ENCODE measurements at regions not wholly inside any gene's neighbourhood (a gene's known extent, or its start where the extent isn't known, plus 50 kb on each side); places are given as distances from the start of the nearest gene placed in this dataset.

- no peak overlapping the region for H2AFZ ChIP-seq
- H3K36me3 ChIP-seq (ENCODE audit: low read depth): no peaks in the 10 kb centered on the region
- in situ Hi-C loops (cut with MboI): no loop called here
- H3K27me3 ChIP-seq (replicated peaks; ENCODE audit: insufficient read depth): no peaks in the 10 kb centered on the region
- no peaks in the 10 kb centered on the region for H3F3A ChIP-seq (ENCODE audit: insufficient read depth)
- no peak overlapping the region for H3K9ac ChIP-seq
- TF ChIP-seq EZH2phosphoT487 (IDR thresholded peaks at IDR 0.05; ENCODE audit: insufficient read depth, low read depth) (no peak), EZH2 (IDR thresholded peaks at IDR 0.05; ENCODE audit: insufficient read depth, poor library complexity, severe bottlenecking) (no peak)
- H3K4me3 ChIP-seq: no peak overlapping the region
- no peaks in the 10 kb centered on the region for H3K4me1 ChIP-seq (ENCODE audit: insufficient read depth)
- no peak for DNase-seq
- no peaks in the 10 kb centered on the region for H3K9me2 ChIP-seq (ENCODE audit: insufficient read depth)
- no peaks in the 10 kb centered on the region for H4K20me1 ChIP-seq (ENCODE audit: insufficient read depth)
- no peak overlapping the region for H3K27ac ChIP-seq
- H3K9me3 ChIP-seq (ENCODE audit: low read depth): no peaks in the 10 kb centered on the region
- no peak overlapping the region for H3K4me2 ChIP-seq (ENCODE audit: unreplicated experiment)
- H3K79me2 ChIP-seq (ENCODE audit: insufficient read depth): no peaks in the 10 kb centered on the region
Observed at GRCh38 chr4:164319688-164320087, 434.2 kb upstream of the SMIM31 start.

DNA sequence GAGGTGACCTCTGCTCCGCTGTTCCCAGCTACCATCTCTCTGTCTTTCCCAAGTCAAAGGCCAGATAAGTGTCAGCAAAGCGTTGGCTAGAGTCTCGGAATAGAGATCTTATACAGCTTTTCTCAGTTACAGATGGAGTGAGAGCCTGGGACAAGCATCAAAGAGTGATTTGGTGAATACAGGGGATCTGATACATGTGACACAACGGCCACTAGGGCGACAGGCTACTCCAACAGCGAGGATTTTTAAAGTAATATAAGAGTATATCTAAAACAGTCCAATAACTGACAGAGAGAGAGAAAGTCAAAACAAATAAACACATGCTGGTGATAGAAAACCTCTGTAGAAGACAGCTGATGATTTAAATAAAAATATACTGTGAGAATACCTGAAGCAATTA is 433.1 kb upstream of the SMIM31 start:
- Histone ChIP-seq H3K27me3 (replicated peaks; ENCODE audit: insufficient read depth) (no peaks in the 10 kb centered on the region), H3K4me1 (ENCODE audit: insufficient read depth) (no peaks in the 10 kb centered on the region), H3K4me2 (ENCODE audit: unreplicated experiment) (no peak overlapping the region), H2AFZ (no peak overlapping the region), H3K36me3 (ENCODE audit: low read depth) (no peaks in the 10 kb centered on the region), H3K9me3 (ENCODE audit: low read depth) (no peaks in the 10 kb centered on the region), H3K79me2 (ENCODE audit: insufficient read depth) (no peaks in the 10 kb centered on the region), H3K4me3 (no peak overlapping the region), H3K9ac (no peak overlapping the region), H4K20me1 (ENCODE audit: insufficient read depth) (no peaks in the 10 kb centered on the region), H3K27ac (no peak overlapping the region), H3F3A (ENCODE audit: insufficient read depth) (no peaks in the 10 kb centered on the region), H3K9me2 (ENCODE audit: insufficient read depth) (no peaks in the 10 kb centered on the region)
- in situ Hi-C loops (cut with MboI): no loop called here
- TF ChIP-seq EZH2 (IDR thresholded peaks at IDR 0.05; ENCODE audit: insufficient read depth, poor library complexity, severe bottlenecking): no peak
- no peak for TF ChIP-seq EZH2phosphoT487 (IDR thresholded peaks at IDR 0.05; ENCODE audit: insufficient read depth, low read depth)
- DNase-seq: no peak
- WGBS, 2 experiments (ENCODE audit: low coverage in 1 of 2, low lambda C conversion rate in 2 of 2, missing lambda C conversion rate in 2 of 2): 13 to 19% methylated on average over 6 of the region's 6 CpGs

GRCh38 chr4:164326056-164326455 is 427.9 kb upstream of the SMIM31 start:
- no peak overlapping the region for H3K4me2 ChIP-seq (ENCODE audit: unreplicated experiment)
- H3K27me3 ChIP-seq (replicated peaks; ENCODE audit: insufficient read depth): no peaks in the 10 kb centered on the region
- no peaks in the 10 kb centered on the region for H3F3A ChIP-seq (ENCODE audit: insufficient read depth)
- no peaks in the 10 kb centered on the region for H4K20me1 ChIP-seq (ENCODE audit: insufficient read depth)
- in situ Hi-C loops (cut with MboI): no loop called here
- TF ChIP-seq EZH2 (IDR thresholded peaks at IDR 0.05; ENCODE audit: insufficient read depth, poor library complexity, severe bottlenecking) (no peak), EZH2phosphoT487 (IDR thresholded peaks at IDR 0.05; ENCODE audit: insufficient read depth, low read depth) (no peak)
- no peak for DNase-seq
- H3K9ac ChIP-seq: no peak overlapping the region
- 50 to 53% methylated on average over 1 of the region's 1 CpG for WGBS, 2 experiments (ENCODE audit: low coverage in 1 of 2, low lambda C conversion rate in 2 of 2, missing lambda C conversion rate in 2 of 2)
- H3K4me3 ChIP-seq: no peak overlapping the region
- no peaks in the 10 kb centered on the region for H3K79me2 ChIP-seq (ENCODE audit: insufficient read depth)
- no peaks in the 10 kb centered on the region for H3K9me2 ChIP-seq (ENCODE audit: insufficient read depth)
- no peak overlapping the region for H3K27ac ChIP-seq
- no peak overlapping the region for H2AFZ ChIP-seq
- no peaks in the 10 kb centered on the region for H3K9me3 ChIP-seq (ENCODE audit: low read depth)
- no peaks in the 10 kb centered on the region for H3K36me3 ChIP-seq (ENCODE audit: low read depth)
- no peaks in the 10 kb centered on the region for H3K4me1 ChIP-seq (ENCODE audit: insufficient read depth)

GRCh38 chr4:164337219-164337944 is 416.5 kb upstream of the SMIM31 start:
- Histone ChIP-seq H3K27me3 (replicated peaks; ENCODE audit: insufficient read depth) (no peaks in the 10 kb centered on the region), H3K9me2 (ENCODE audit: insufficient read depth) (no peaks in the 10 kb centered on the region), H3K4me2 (ENCODE audit: unreplicated experiment) (no peak overlapping the region), H3F3A (ENCODE audit: insufficient read depth) (no peaks in the 10 kb centered on the region), H3K9me3 (ENCODE audit: low read depth) (no peaks in the 10 kb centered on the region), H3K36me3 (ENCODE audit: low read depth) (no peaks in the 10 kb centered on the region), H3K79me2 (ENCODE audit: insufficient read depth) (no peaks in the 10 kb centered on the region), H3K4me3 (no peak overlapping the region), H3K9ac (no peak overlapping the region), H2AFZ (no peak overlapping the region), H3K4me1 (ENCODE audit: insufficient read depth) (no peaks in the 10 kb centered on the region), H4K20me1 (ENCODE audit: insufficient read depth) (no peaks in the 10 kb centered on the region), H3K27ac (no peak overlapping the region)
- DNase-seq: no peak
- in situ Hi-C loops (cut with MboI): no loop called here
- TF ChIP-seq EZH2phosphoT487 (IDR thresholded peaks at IDR 0.05; ENCODE audit: insufficient read depth, low read depth) (no peak), EZH2 (IDR thresholded peaks at IDR 0.05; ENCODE audit: insufficient read depth, poor library complexity, severe bottlenecking) (no peak)

GRCh38 chr4:164343472-164343976 is 410.4 kb upstream of the SMIM31 start:
- Histone ChIP-seq H3K36me3 (ENCODE audit: low read depth) (no peaks in the 10 kb centered on the region), H3K27ac (no peak overlapping the region), H3K4me1 (ENCODE audit: insufficient read depth) (no peaks in the 10 kb centered on the region), H3K27me3 (replicated peaks; ENCODE audit: insufficient read depth) (no peaks in the 10 kb centered on the region), H3K9me3 (ENCODE audit: low read depth) (no peaks in the 10 kb centered on the region), H3K4me2 (ENCODE audit: unreplicated experiment) (no peak overlapping the region), H3K4me3 (no peak overlapping the region), H3K9ac (no peak overlapping the region), H2AFZ (no peak overlapping the region), H4K20me1 (ENCODE audit: insufficient read depth) (no peaks in the 10 kb centered on the region), H3K9me2 (ENCODE audit: insufficient read depth) (no peaks in the 10 kb centered on the region), H3F3A (ENCODE audit: insufficient read depth) (no peaks in the 10 kb centered on the region), H3K79me2 (ENCODE audit: insufficient read depth) (no peaks in the 10 kb centered on the region)
- no peak for DNase-seq
- in situ Hi-C loops (cut with MboI): no loop called here
- WGBS, 2 experiments (ENCODE audit: low coverage in 1 of 2, low lambda C conversion rate in 2 of 2, missing lambda C conversion rate in 2 of 2): 20 to 21% methylated on average over 3 of the region's 3 CpGs
- TF ChIP-seq EZH2 (IDR thresholded peaks at IDR 0.05; ENCODE audit: insufficient read depth, poor library complexity, severe bottlenecking): no peak
- no peak for TF ChIP-seq EZH2phosphoT487 (IDR thresholded peaks at IDR 0.05; ENCODE audit: insufficient read depth, low read depth)

Measured in GM23248 (cell line).